ENCODE measurements at regions not wholly inside any gene's neighbourhood (a gene's known extent, or its start where the extent isn't known, plus 50 kb on each side); places are given as distances from the start of the nearest gene placed in this dataset.

DNA sequence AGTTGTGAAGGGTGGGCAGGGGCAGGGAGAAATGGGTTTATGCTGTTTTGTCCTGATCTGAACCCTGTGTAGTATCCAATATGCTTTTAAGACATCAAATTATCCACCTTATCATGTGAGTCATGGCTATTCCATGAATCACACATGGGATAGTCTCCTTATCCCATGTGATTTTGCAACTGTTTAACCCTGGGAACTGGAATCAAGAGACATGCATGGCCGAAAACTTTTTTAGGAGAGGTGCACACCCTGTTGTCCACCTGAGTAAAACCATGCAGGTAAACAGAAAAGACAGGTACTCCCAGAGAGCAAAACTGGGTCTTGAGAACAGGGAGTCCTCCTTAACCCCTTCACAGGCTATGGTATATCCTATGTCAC is 490.6 kb upstream of the HS6ST1 start:
- no peak for TF ChIP-seq EP300 (IDR thresholded peaks at IDR 0.05)
- TF ChIP-seq, protein P1, sequence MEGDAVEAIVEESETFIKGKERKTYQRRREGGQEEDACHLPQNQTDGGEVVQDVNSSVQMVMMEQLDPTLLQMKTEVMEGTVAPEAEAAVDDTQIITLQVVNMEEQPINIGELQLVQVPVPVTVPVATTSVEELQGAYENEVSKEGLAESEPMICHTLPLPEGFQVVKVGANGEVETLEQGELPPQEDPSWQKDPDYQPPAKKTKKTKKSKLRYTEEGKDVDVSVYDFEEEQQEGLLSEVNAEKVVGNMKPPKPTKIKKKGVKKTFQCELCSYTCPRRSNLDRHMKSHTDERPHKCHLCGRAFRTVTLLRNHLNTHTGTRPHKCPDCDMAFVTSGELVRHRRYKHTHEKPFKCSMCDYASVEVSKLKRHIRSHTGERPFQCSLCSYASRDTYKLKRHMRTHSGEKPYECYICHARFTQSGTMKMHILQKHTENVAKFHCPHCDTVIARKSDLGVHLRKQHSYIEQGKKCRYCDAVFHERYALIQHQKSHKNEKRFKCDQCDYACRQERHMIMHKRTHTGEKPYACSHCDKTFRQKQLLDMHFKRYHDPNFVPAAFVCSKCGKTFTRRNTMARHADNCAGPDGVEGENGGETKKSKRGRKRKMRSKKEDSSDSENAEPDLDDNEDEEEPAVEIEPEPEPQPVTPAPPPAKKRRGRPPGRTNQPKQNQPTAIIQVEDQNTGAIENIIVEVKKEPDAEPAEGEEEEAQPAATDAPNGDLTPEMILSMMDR (IDR thresholded peaks at IDR 0.05), result no peak
- no peak for TF ChIP-seq POLR2AphosphoS5 (IDR thresholded peaks at IDR 0.05)

All from gastroesophageal sphincter (tissue), 3 donors.